NB4 (cell line): ENCODE measurements at regions not wholly inside any gene's neighbourhood (a gene's known extent, or its start where the extent isn't known, plus 50 kb on each side); places are given as distances from the start of the nearest gene placed in this dataset.

Source experiments
- MAX ChIP-seq: IDR thresholded peaks from 2 replicates; pipeline ENCODE4 v1.6.1; 2011; ENCODE audit warnings: low read depth, low read length
- MYC ChIP-seq: IDR thresholded peaks from 2 replicates; pipeline ENCODE4 v1.6.1; 2011; ENCODE audit warnings: low read depth, low read length
- POLR2A ChIP-seq: IDR thresholded peaks from 2 replicates; pipeline ENCODE4 v1.6.1; 2011; ENCODE audit warnings: mild to moderate bottlenecking; ENCODE audit not compliant: insufficient read length; ENCODE audit errors: extremely low read depth
- TF ChIP-seq, protein P1 (sequence below): IDR thresholded peaks from one replicate; pipeline ENCODE4 v1.5.1; 2012; ENCODE audit warnings: low read depth, low read length

DNA sequence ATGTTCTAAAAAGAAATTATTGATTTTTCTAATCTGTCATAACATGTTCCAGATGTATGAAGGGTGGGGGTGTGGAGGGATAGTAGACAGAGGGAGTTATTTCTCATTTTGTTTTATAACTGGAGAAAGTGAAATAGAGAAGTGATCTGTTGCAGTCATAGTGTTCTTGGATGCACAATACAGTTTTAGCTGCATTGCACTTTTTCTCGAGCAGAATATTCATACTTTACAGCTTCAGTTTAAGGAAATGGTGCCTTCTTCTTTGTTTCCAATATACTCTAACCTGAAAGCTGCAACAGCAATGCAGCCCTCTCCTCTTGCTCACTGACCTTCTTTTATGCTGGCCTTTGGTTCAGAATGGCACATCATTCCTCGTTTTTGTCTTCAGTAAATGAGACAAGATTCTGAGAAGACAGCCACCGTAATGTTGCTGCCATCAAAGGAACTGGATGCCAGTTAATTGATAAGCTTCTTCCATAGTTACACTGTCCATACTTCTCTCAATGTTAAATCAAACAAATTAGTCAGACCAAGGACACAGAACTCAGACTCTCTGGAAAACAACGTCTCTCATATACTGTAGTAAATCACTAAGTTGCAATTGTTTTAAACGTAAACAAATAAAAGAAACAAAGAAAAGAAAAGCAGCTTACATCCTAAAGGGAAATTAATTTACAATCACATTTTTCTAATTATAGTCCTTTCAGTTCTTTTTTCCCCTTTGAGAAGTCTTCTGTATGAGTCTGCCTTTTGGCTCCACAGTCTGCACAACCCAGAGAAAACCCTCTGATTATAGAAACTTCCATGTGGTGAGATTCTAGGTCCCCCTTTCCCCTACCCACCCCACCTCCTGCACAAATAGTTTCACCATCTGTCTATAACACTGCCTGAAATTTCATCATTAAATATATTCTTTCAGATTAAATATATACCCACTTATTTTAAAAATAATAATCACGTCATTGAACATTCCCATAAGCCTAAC lies 97.4 kb upstream of the UGP2 start:
- TF ChIP-seq MAX (no peak), POLR2A (no peak), MYC (no peak)
- TF ChIP-seq, protein P1, sequence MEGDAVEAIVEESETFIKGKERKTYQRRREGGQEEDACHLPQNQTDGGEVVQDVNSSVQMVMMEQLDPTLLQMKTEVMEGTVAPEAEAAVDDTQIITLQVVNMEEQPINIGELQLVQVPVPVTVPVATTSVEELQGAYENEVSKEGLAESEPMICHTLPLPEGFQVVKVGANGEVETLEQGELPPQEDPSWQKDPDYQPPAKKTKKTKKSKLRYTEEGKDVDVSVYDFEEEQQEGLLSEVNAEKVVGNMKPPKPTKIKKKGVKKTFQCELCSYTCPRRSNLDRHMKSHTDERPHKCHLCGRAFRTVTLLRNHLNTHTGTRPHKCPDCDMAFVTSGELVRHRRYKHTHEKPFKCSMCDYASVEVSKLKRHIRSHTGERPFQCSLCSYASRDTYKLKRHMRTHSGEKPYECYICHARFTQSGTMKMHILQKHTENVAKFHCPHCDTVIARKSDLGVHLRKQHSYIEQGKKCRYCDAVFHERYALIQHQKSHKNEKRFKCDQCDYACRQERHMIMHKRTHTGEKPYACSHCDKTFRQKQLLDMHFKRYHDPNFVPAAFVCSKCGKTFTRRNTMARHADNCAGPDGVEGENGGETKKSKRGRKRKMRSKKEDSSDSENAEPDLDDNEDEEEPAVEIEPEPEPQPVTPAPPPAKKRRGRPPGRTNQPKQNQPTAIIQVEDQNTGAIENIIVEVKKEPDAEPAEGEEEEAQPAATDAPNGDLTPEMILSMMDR, result no peak
